Left colon (tissue), 2 donors: ENCODE measurements at regions not wholly inside any gene's neighbourhood (a gene's known extent, or its start where the extent isn't known, plus 50 kb on each side); places are given as distances from the start of the nearest gene placed in this dataset.
A peak's percentile ranks its signal among the peaks of the same experiment; 100 is the strongest.

Experiments used
- ATAC-seq: fragments of 200-7000 bp; cut with Tn5 transposase; one replicate; pipeline ENCODE4 v1.9.1; 2020; ENCODE audit warnings: mild to moderate bottlenecking, moderate library complexity
- DNase-seq, 2 donors: peaks; one replicate each; pipeline ENCODE4 v3.0.0-alpha.2; 2020
- intact Hi-C, 2 donors: fragments of 100-400 bp; cut with DNase I in 1 of 2; cut with micrococcal nuclease in 1 of 2; formaldehyde crosslinking; loops; one replicate each; pipeline versions ENCODE4 v1.11.2 to v1.14.0; 2022; cut with DNase I, micrococcal nuclease
- donor health status: DM: no; HTN: no; CAD: no.
- donor health status: DM: yes; HTN: yes; CAD: no.

GRCh38 chr9:7297521-7297920 is 502.1 kb downstream of the DMAC1 start:
- intact Hi-C loops = no loop called here
- no peak for ATAC-seq
- DNase-seq = no peak

GRCh38 chr9:7293091-7293490 is 506.5 kb downstream of the DMAC1 start:
- intact Hi-C loops = no loop called here
- ATAC-seq = no peak
- no peak for DNase-seq

GRCh38 chr9:7289773-7290172 is 509.8 kb downstream of the DMAC1 start:
- DNase-seq = no peak
- ATAC-seq = no peak
- intact Hi-C loops = no loop called here

- no peak for DNase-seq
- no peak for ATAC-seq
These were observed 511.6 kb downstream of the DMAC1 start for GRCh38 chr9:7287986-7288385.

GRCh38 chr9:7287065-7287464 is 512.5 kb downstream of the DMAC1 start:
- no peak for ATAC-seq
- DNase-seq = no peak
- intact Hi-C loops = no loop called here

More at GRCh38 chr9:7287986-7288385, 511.6 kb downstream of the DMAC1 start:
- intact Hi-C loops = no loop called here

- intact Hi-C loops = no loop called here
These were observed 513.5 kb downstream of the DMAC1 start for GRCh38 chr9:7286101-7286500.

GRCh38 chr9:7285199-7285598 is 514.4 kb downstream of the DMAC1 start:
- ATAC-seq = peak; percentile 95
- no peak for DNase-seq
- intact Hi-C loops = no loop called here

More at GRCh38 chr9:7286101-7286500, 513.5 kb downstream of the DMAC1 start:
- ATAC-seq (no peak), DNase-seq (no peak)

- DNase-seq = no peak
- intact Hi-C loops = no loop called here
- ATAC-seq = no peak
These were observed 515.1 kb downstream of the DMAC1 start for GRCh38 chr9:7284517-7284916.

GRCh38 chr9:7284117-7284516 is 515.5 kb downstream of the DMAC1 start:
- ATAC-seq = no peak
- intact Hi-C loops = no loop called here

GRCh38 chr9:7273575-7273974 is 515.8 kb downstream of the KDM4C start:
- intact Hi-C loops = no loop called here
- ATAC-seq (no peak), DNase-seq (no peak)

More at GRCh38 chr9:7284117-7284516, 515.5 kb downstream of the DMAC1 start:
- DNase-seq = no peak

GRCh38 chr9:7266911-7267595 is 509.3 kb downstream of the KDM4C start:
- ATAC-seq = peak; percentile 90

GRCh38 chr9:7265181-7265580 is 507.4 kb downstream of the KDM4C start:
- intact Hi-C loops = no loop called here
- ATAC-seq (no peak), DNase-seq (no peak)

More at GRCh38 chr9:7266911-7267595, 509.3 kb downstream of the KDM4C start:
- peak; percentile 51 to 61 for DNase-seq
- intact Hi-C loops = no loop called here

- intact Hi-C loops = no loop called here
These were observed 501.9 kb downstream of the KDM4C start for GRCh38 chr9:7259544-7260241.

GRCh38 chr9:7258688-7259396 is 501.1 kb downstream of the KDM4C start:
- no peak for ATAC-seq
- DNase-seq = no peak
- intact Hi-C loops = no loop called here

More at GRCh38 chr9:7259544-7260241, 501.9 kb downstream of the KDM4C start:
- ATAC-seq (no peak), DNase-seq (no peak)

GRCh38 chr9:7246917-7247522 is 489.2 kb downstream of the KDM4C start:
- intact Hi-C loops = no loop called here
- no peak for DNase-seq
- ATAC-seq = no peak

GRCh38 chr9:7245976-7246580 is 488.3 kb downstream of the KDM4C start:
- no peak for ATAC-seq

GRCh38 chr9:7243838-7244237 is 486.1 kb downstream of the KDM4C start:
- DNase-seq (peak in 1 of 2 donors; percentile 21), ATAC-seq (peak; percentile 66)
- intact Hi-C loops = no loop called here

More at GRCh38 chr9:7245976-7246580, 488.3 kb downstream of the KDM4C start:
- DNase-seq = no peak
- intact Hi-C loops = no loop called here

- intact Hi-C loops = no loop called here
- ATAC-seq (peak; percentile 77), DNase-seq (no peak)
These were observed 484.4 kb downstream of the KDM4C start for GRCh38 chr9:7242126-7242525.

GRCh38 chr9:7241694-7242093 is 483.9 kb downstream of the KDM4C start:
- intact Hi-C loops = no loop called here
- ATAC-seq = peak; percentile 80
- DNase-seq = peak in 1 of 2 donors; percentile 37
